Inferior parietal cortex (tissue), 1 donor: ENCODE measurements at regions not wholly inside any gene's neighbourhood (a gene's known extent, or its start where the extent isn't known, plus 50 kb on each side); places are given as distances from the start of the nearest gene placed in this dataset.
"Not testable (repeated sequence)": the region's sequence is repeated elsewhere in the genome, so short reads cannot be mapped to it uniquely, and the experiment has no call there.

ENCODE experiments used
- DNase-seq: peaks from one replicate; pipeline ENCODE4 v3.0.0-alpha.2; 2016; ENCODE audit errors: extremely low spot score

GRCh38 chr12:105641749-105642148 lies 311.3 kb downstream of the C12orf75 start:
- no peak for DNase-seq

- DNase-seq, result no peak
These were observed 314.3 kb downstream of the C12orf75 start for GRCh38 chr12:105644770-105645169.

- DNase-seq, result no peak
These were observed 324.1 kb downstream of the C12orf75 start for GRCh38 chr12:105654606-105655005.

GRCh38 chr12:105658389-105658788 lies 327.9 kb downstream of the C12orf75 start:
- no peak for DNase-seq

- no peak for DNase-seq
These were observed 329.0 kb downstream of the C12orf75 start for GRCh38 chr12:105659355-105660075.

- DNase-seq, result not testable (repeated sequence)
These were observed 334.3 kb downstream of the C12orf75 start for GRCh38 chr12:105664765-105665164.

GRCh38 chr12:105665366-105665765 lies 334.9 kb downstream of the C12orf75 start:
- DNase-seq, result no peak

- no peak for DNase-seq
These were observed 337.7 kb downstream of the C12orf75 start for GRCh38 chr12:105667973-105668743.

- no peak for DNase-seq
These were observed 340.2 kb downstream of the C12orf75 start for GRCh38 chr12:105670672-105671071.

- DNase-seq, result no peak
These were observed 341.2 kb downstream of the C12orf75 start for GRCh38 chr12:105671720-105672119.

- DNase-seq, result no peak
These were observed 341.9 kb downstream of the C12orf75 start for GRCh38 chr12:105672121-105672975.

GRCh38 chr12:105674871-105675699 lies 344.6 kb downstream of the C12orf75 start:
- DNase-seq, result no peak

GRCh38 chr12:105676694-105677093 lies 346.2 kb downstream of the C12orf75 start:
- no peak for DNase-seq

- no peak for DNase-seq
These were observed 347.2 kb downstream of the C12orf75 start for GRCh38 chr12:105677672-105678071.

- DNase-seq, result no peak
These were observed 349.5 kb downstream of the C12orf75 start for GRCh38 chr12:105679982-105680381.

- no peak for DNase-seq
These were observed 350.9 kb downstream of the C12orf75 start for GRCh38 chr12:105681341-105681740.

GRCh38 chr12:105682821-105683220 lies 352.3 kb downstream of the C12orf75 start:
- not testable (repeated sequence) for DNase-seq

- DNase-seq, result not testable (repeated sequence)
These were observed 353.3 kb downstream of the C12orf75 start for GRCh38 chr12:105683836-105684235.

GRCh38 chr12:105698075-105698474 lies 367.6 kb downstream of the C12orf75 start:
- no peak for DNase-seq

GRCh38 chr12:105699209-105699608 lies 368.7 kb downstream of the C12orf75 start:
- DNase-seq, result no peak

GRCh38 chr12:105704787-105705186 lies 374.3 kb downstream of the C12orf75 start:
- DNase-seq, result no peak
